OCI-LY3 (cell line): ENCODE measurements at regions not wholly inside any gene's neighbourhood (a gene's known extent, or its start where the extent isn't known, plus 50 kb on each side); places are given as distances from the start of the nearest gene placed in this dataset.

ENCODE experiments used
- EZH2phosphoT487 ChIP-seq: fragments of 200-600 bp; shearing (Covaris generic); IDR thresholded peaks from 2 replicates; pipeline ENCODE4 v1.6.1; 2018; ENCODE audit warnings: antibody characterized with exemption, mixed run types, low read depth
- TF ChIP-seq, protein P1 (sequence below): fragments of 200-600, 300-600 bp; sonication (generic); IDR thresholded peaks from 2 replicates; pipeline ENCODE4 v1.5.1; 2014; ENCODE audit warnings: antibody characterized with exemption, low read length, low read depth

DNA sequence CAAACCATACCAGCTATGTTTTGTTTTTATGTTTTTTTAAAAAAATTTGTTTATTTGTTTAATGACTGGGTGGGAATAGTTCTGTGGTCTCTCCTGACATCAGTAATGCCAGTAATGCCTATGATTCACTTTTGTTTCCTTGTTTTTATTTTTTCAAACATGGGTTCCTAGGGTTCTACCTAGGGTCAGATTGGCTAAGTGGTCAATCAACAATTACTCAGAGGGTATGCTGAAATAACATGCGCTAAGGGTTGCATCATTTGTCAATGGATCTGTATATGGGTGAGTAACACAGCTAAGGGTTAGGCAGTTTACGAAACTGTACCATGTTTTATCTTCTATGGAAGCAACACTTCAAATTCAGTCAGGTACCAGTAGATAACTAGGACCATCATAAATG, 583.8 kb upstream of the GJE1 start:
- no peak for TF ChIP-seq EZH2phosphoT487
- TF ChIP-seq, protein P1, sequence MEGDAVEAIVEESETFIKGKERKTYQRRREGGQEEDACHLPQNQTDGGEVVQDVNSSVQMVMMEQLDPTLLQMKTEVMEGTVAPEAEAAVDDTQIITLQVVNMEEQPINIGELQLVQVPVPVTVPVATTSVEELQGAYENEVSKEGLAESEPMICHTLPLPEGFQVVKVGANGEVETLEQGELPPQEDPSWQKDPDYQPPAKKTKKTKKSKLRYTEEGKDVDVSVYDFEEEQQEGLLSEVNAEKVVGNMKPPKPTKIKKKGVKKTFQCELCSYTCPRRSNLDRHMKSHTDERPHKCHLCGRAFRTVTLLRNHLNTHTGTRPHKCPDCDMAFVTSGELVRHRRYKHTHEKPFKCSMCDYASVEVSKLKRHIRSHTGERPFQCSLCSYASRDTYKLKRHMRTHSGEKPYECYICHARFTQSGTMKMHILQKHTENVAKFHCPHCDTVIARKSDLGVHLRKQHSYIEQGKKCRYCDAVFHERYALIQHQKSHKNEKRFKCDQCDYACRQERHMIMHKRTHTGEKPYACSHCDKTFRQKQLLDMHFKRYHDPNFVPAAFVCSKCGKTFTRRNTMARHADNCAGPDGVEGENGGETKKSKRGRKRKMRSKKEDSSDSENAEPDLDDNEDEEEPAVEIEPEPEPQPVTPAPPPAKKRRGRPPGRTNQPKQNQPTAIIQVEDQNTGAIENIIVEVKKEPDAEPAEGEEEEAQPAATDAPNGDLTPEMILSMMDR: no peak
